GM19395 (cell line): ENCODE measurements at regions not wholly inside any gene's neighbourhood (a gene's known extent, or its start where the extent isn't known, plus 50 kb on each side); places are given as distances from the start of the nearest gene placed in this dataset.

Experiments
- ATAC-seq: cut with Tn5 transposase; IDR thresholded peaks from one replicate; pipeline ENCODE4 v1.9.1; 2021; ENCODE audit warnings: mild to moderate bottlenecking, moderate library complexity; ENCODE audit not compliant: unreplicated experiment

DNA sequence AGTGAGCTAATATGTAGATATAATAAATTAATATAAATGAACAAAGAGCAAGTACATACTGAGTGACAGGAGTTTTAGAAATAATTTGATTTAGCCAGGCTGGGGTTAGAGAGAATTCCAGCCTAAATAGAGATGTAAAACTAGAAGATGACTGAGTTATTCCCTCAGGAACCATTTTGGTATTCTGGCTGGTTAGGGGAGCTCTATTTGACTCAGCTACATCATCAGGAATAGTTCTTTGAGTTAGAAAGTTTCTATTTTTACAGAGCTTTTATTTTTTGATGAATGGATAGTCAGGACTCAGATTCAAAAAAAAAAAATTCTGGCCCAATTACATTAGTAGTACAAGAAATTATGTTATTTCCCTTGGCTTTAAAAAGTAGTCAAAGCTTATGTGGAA is 180.4 kb upstream of the MID1 start:
- ATAC-seq: no peak

- ATAC-seq: no peak
Observed at GRCh38 chrX:10811111-10811510, 190.7 kb upstream of the MID1 start.

DNA sequence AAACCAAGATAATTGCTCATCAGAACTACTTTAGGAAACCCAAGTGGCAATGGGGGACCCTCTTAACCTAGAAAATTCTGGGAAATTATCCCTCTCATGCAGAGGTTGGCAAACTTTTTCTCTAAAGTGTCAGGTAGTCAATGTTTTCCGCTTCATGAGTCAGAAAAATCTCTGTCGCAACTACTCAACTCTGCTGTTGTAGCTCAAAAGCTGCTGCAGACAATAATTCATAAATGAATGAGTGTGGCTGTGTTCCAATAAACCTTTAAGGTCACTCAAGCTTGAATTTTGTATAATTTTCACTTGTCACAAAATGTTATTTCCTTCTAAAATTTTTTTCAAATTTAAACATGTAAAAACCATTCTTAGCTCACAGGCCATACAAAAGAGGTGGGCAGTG is 193.4 kb upstream of the MID1 start:
- no peak for ATAC-seq

DNA sequence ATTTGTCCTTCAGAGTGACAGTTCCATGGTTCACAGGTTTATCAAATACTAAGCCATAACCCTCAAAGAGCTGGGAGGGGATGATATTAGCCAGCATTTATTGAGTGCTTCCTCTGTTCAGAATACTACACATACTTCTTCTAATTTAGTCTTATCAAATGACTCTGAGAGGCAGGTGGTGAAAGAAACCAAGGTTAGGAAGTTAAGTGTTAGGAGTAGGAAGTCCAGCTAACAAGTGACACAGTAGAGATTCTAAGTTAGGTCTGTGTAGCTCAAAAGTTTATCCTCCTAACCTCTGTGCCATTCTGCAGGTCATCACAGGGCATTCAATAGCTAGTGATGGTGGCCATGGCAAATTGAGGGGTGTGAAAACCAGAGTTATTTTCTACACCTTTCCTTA is 198.3 kb upstream of the MID1 start:
- no peak for ATAC-seq

DNA sequence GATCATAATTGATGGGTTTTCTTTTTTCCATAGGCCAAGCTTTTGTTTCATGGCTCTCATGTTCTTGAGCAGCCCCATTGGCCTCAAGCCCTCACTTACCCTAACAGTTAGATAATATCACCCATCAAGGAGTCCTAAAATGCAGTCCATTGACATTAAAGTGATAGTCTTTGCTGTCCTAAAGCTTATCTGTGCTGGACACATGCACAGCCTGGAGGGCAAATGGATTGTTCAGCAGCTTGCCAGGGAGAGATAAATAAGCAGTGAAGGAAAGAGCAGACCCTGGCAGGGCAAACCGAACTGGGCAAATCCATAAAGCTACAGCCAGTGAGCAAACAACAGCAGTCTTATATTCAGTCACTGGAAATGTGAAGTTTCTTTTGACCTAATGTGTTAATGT is 199.6 kb upstream of the MID1 start:
- no peak for ATAC-seq

DNA sequence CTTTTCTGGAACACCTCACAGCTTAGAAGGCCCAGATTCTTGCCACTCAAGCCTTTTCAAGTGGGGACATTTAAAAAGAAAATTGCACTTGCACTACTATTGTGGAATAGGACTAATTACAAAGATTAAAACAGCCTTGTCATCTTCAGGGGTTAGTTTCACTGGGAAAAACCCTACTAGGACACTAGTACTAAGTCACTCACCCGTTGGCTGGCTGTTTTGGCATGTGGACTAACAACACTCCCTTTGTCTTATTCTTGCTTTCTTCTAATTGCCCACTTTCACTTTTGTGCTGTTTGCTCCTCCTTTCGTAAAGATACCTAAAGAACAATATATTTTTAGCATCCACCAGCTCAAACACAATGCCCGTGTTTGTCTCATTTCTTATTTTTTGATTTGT is 200.9 kb upstream of the MID1 start:
- ATAC-seq: no peak

GRCh38 chrX:10828036-10828435 is 207.7 kb upstream of the MID1 start:
- no peak for ATAC-seq

DNA sequence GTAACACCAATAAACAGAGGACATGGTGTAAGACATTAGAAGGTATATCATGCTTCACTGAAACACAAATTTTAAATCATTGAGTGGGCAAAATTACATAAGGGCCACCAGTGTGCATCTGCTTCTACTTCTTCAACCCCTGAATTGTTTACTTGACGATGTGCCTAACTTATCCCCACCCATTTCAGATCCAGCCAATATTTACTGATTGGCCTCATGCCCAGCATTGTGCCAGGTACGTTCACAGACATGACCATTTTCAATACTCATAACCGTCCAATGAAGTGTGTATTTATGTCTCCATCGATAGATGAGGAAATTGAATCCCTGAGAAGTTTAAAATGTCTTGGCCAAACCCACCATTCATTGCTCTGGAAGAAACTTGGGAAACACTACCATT is 208.3 kb upstream of the MID1 start:
- ATAC-seq: no peak

GRCh38 chrX:10831716-10832502 is 211.5 kb upstream of the MID1 start:
- no peak for ATAC-seq

- no peak for ATAC-seq
Observed at GRCh38 chrX:10833299-10834169, 213.1 kb upstream of the MID1 start.

DNA sequence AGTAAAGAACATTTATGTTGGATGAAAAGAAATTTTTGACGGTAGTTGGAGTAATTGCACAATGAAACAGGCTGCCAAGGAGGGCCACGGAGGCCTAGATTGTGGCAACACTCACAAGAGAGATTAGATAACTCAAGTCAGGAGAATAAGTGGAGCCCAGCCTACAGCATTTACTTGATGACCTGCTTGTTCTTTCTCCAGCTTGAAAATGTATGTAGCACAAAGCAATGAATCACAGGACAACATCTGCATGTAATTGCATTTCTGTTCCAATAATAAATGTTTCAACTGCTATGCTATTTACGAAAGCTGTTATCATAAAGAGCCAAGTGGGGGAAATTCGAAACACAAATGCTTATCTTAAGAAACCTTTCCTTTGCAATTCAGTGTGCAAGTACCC is 221.2 kb upstream of the MID1 start:
- no peak for ATAC-seq

DNA sequence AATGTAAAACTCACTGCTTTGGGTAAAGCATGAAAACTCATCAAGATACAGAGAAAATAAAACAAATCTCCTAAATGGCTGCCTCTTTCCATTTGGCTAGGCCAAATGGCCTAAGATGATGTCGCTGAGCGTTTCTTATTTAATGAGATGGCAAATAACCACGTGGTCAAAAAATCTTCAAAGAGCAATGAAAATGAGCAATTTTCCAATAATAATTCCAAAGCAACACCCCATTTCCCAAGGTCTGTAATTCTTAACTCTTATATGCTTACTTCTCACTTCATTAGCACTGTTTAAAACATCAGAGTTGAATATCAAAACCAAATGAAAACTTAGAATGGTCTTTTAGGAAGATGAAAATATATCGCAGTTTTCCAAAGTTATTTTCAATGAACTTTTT is 222.3 kb upstream of the MID1 start:
- ATAC-seq: no peak

- no peak for ATAC-seq
Observed at GRCh38 chrX:10847333-10847732, 226.9 kb upstream of the MID1 start.

DNA sequence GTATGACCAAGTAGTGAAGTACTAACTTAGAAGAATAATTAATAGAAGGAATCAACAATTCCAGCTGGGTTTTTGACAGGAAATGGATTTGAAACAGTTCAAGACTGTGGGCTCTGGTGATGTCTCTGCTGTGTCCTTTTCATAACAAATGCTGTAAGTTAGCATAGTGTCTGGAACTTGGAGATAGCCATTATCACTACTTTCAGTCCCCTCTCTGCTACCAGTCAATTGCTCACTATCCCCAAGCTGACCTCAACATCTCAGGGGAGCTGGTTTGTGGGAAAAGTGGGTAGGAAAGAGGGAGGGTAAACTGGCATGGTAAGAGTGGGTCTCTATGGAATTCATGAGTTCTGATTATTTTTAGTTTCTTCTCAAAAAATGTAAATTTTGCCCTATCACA is 231.4 kb upstream of the MID1 start:
- ATAC-seq: no peak

DNA sequence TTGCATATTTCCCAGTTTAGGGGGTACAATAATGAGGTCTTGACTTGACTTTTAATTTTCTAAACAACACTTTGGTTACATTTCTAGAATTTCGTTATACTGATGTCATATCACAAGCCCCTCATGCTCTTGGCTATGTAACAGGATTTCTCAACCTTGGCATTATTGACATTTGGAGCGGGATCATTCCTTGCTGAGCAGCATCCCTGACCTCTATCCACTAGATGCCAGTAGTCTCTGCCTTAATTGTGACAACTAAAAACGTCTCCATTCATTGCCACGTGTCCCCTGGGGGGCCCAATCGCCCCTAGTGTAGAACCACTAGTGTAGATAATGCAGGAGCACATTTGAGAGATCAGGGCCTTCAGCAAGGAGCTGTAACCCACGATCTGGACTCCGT is 234.2 kb upstream of the MID1 start:
- no peak for ATAC-seq

GRCh38 chrX:10855845-10856244 is 235.5 kb upstream of the MID1 start:
- ATAC-seq: no peak

GRCh38 chrX:10856797-10857196 is 236.4 kb upstream of the MID1 start:
- ATAC-seq: no peak

- ATAC-seq: no peak
Observed at GRCh38 chrX:10859353-10859752, 239.0 kb upstream of the MID1 start.

DNA sequence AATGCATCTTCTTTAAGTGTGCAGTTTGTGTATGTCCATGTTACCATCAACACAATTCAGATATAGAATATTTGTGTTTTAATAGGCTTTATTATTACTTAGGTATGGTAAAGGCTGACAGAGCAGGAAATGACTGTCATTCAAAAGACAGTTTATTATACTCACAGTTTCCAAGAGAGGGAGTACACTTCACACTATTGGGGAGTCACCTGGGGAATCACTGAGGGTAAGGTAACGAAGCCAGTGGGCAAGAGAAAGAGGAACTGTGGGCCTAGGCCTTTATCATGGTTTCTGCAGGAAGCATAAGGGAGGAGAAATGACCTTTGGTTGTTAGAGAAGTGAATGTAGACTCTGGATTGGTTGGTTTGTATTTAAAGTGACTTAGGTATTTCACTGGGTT is 235.1 kb upstream of the HCCS start:
- peak; percentile 58 for ATAC-seq

DNA sequence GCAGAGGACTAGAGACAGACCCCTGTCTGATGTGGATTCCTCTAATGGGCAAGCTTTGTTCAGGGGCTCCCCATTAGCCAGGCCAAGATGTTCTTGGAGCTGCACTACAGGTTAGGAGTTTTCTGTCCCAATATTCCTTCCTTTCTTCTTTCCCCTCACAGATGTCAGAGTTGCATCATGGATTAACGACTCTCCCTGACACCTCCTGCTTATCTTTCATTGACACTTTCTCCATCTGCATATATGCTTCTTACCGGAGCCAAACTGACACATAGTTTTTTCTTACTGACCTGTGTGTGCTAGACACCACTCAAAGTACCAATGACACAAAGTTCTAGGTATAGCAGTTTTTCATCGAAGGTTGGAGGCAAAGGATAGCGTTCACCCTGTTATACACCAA is 228.6 kb upstream of the HCCS start:
- ATAC-seq: no peak

GRCh38 chrX:10884246-10884645 is 226.9 kb upstream of the HCCS start:
- no peak for ATAC-seq

- ATAC-seq: no peak
Observed at GRCh38 chrX:10892621-10893225, 218.4 kb upstream of the HCCS start.
